SU-DHL-6 (cell line): ENCODE measurements at regions not wholly inside any gene's neighbourhood (a gene's known extent, or its start where the extent isn't known, plus 50 kb on each side); places are given as distances from the start of the nearest gene placed in this dataset.

Experiments used
- CTCF ChIP-seq: fragments of 200-600 bp; sonication (generic); IDR thresholded peaks from one replicate; pipeline ENCODE4 v1.5.1; 2017; ENCODE audit warnings: antibody characterized with exemption, mild to moderate bottlenecking, low read length, moderate library complexity; ENCODE audit not compliant: insufficient read depth, poor library complexity, severe bottlenecking
- EZH2phosphoT487 ChIP-seq: fragments of 200-600 bp; sonication (generic), shearing (Covaris generic); conservative IDR thresholded peaks from 2 replicates; pipeline ENCODE4 v1.6.1; 2018; ENCODE audit warnings: mild to moderate bottlenecking, antibody characterized with exemption, low read length, moderate library complexity, mixed read lengths

- TF ChIP-seq CTCF, result no peak
- no peak for TF ChIP-seq EZH2phosphoT487
These were observed 1147.5 kb upstream of the ACVR2A start for GRCh38 chr2:146697307-146697706.
